PC-9 (cell line): ENCODE measurements at regions not wholly inside any gene's neighbourhood (a gene's known extent, or its start where the extent isn't known, plus 50 kb on each side); places are given as distances from the start of the nearest gene placed in this dataset.

Experiments used
- EZH2 ChIP-seq: fragments of 200-600 bp; sonication (generic); IDR thresholded peaks from 2 replicates; pipeline ENCODE4 v1.8.0; 2017; ENCODE audit warnings: antibody characterized with exemption, low read depth
- TF ChIP-seq, protein P1 (sequence below): fragments of 200-600 bp; sonication (generic); conservative IDR thresholded peaks from 2 replicates; pipeline ENCODE4 v1.6.1; 2017; ENCODE audit warnings: mixed run types, antibody characterized with exemption, mild to moderate bottlenecking, moderate library complexity

DNA sequence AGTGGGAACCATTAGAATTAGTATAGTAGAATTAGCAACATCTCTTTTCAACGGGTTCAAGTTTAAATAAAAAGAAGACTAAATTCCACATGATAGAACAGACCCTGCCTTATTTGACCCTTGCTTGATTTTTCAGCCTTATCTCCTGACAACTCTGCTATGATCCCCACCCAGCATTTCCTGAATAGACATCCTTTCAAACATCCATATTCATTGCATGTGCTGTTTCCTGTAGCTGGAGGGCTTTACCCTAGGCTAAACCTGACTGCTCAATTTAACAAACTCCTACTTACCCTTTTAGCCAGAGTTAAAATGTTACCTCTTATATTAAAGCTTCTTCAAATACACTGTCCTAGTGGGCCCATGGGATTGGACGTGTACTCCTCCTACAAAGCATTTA, 594.8 kb upstream of the ARID1B start:
- no peak for TF ChIP-seq EZH2
- TF ChIP-seq, protein P1, sequence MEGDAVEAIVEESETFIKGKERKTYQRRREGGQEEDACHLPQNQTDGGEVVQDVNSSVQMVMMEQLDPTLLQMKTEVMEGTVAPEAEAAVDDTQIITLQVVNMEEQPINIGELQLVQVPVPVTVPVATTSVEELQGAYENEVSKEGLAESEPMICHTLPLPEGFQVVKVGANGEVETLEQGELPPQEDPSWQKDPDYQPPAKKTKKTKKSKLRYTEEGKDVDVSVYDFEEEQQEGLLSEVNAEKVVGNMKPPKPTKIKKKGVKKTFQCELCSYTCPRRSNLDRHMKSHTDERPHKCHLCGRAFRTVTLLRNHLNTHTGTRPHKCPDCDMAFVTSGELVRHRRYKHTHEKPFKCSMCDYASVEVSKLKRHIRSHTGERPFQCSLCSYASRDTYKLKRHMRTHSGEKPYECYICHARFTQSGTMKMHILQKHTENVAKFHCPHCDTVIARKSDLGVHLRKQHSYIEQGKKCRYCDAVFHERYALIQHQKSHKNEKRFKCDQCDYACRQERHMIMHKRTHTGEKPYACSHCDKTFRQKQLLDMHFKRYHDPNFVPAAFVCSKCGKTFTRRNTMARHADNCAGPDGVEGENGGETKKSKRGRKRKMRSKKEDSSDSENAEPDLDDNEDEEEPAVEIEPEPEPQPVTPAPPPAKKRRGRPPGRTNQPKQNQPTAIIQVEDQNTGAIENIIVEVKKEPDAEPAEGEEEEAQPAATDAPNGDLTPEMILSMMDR = no peak
